ENCODE measurements at regions not wholly inside any gene's neighbourhood (a gene's known extent, or its start where the extent isn't known, plus 50 kb on each side); places are given as distances from the start of the nearest gene placed in this dataset.

DNA sequence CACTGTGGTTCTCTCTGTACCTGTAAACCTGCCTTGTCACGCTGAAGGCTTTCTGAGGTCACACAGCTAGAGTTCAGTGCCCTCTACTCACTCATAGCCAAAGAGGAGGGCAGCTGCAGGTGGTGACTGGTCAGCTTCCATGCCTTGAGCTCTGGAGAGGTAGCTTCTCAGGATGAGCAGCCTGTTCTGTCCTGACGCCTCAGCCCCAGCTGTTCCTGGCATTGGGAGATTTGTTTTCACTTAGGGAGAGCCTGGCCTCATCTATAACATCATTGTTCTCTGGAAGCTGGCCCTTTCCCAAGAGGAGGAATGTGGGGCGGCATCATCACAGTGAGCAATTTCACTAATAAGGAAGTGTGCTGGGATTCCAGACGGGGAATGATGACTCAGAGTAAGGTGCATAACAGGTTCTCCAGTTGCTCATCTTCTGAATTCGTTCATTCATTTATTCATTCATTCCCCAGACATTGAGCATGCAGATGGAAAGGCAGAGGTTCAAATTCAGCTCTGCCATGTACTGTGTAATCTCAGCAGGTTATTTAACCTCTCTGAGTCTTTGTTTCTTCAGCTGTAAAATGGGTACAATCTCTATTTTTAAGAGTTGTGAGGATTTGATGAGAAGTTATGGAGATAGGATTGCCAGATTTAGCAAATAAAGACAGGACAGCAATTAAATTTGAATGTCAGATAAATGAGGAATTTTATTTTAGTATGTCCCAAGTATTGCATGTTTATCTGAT lies 255.8 kb upstream of the CRY1 start:
- no peak for DNase-seq (ENCODE audit: low read depth)

DNA sequence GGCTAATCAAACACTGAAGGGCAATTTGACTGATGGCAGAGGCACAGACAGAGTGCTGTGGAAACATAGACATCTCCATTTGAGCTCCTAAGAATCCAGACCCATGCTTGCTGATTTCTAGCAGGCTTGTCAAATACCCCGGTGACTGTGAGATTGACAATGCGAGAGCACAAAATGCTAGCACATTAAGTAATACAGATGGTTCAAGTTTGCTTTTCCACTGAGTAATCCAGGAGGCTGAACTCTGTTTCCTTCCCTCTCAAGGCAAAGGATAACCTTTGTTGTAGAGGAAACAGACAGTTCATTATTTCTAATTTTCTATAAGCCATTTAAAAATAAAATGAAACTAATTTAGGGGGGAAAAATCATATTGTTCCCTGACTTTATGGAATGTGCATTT lies 256.5 kb upstream of the CRY1 start:
- no peak for DNase-seq (ENCODE audit: low read depth)

DNA sequence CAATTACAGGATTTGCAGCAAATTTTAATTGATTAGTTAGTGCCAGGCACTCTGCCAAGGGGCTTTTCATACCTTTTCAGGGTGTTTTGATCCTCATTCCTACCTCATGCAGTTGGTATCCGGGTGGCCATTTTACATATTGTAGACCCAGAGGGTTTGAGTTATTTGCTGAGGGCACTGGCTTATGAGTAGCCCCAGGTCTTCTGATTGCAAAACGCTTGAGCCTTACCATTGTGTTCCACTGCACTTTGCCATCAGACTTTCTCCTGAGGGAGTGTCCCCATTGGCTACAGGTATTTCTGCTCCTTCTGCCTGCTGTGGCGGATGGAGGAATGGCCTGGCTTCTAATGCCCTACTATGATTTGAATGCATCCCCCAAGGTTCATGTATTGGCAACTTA lies 257.8 kb upstream of the CRY1 start:
- no peak for DNase-seq (ENCODE audit: low read depth)

DNA sequence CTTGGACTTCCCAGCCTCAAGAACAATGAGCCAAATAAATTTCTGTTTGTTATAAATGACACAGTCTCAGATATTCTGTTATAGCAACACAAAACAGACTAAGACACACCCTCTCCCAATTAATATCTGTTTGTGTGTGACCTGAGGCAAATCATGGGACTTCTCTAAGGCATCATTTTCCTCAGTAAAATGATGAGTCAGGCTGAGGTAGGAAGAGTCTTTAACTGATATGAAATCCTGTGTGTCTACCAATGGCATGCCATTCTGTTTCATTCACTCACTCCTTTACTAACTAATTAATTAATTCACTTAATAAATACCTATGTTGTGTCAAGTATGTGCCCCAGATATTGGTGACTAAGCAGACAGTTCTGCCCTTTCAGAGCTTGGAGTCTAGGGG lies 258.4 kb upstream of the CRY1 start:
- no peak for DNase-seq (ENCODE audit: low read depth)

DNA sequence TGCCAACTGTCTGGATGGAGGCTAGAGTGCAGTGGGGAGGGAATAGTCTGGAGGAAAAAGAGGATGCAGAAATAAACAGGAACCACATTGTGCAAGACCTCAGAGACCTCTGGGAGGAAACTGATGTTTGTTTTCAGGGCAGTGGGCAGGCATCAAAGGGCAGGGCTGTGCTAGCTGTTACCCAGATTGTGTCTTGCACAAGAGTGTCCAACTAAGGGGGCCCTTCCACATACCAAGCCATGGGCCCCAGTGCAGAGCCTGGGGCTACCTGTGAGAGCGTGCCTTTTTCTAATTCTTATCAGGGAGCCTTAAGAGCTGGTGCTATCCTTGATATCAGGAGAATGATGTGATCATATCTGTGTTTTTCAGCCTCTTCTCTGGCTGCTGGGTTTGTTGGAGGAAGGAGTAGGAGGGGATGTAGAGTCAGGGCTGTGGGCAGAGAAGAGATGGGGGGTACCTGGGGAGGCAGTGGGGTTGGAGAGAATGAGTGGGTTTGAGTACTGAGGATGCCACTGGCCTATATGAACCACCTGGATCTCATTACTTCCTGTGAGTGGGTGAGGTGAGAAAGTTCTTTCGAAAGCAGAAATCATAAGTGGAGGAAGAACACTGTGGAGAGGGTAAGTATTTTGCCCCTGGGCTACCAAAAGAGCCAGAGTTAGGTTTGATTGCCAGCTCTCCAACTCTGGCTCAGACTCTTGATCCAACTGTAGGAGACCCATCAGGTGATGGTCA lies 259.2 kb upstream of the CRY1 start:
- no peak for DNase-seq (ENCODE audit: low read depth)

DNA sequence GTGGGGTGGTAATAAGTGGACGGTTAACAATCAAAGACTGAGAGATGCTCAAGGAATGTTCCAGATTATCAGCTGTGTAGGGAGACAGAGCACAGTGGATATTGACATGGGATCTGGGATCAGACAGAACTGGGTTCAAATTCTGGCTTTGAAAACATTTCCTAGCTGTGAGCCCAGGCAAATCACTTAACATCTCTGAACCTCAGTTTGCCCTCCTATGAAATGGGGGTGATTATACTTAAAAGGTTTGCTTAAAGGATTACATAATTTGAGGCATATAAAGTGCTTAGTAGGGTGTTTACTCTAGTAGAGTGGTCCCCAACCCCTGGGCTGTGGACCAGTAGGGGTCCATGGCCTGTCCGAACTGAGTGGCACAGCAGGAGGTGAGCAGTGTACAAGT lies 260.0 kb upstream of the CRY1 start:
- no peak for DNase-seq (ENCODE audit: low read depth)

DNA sequence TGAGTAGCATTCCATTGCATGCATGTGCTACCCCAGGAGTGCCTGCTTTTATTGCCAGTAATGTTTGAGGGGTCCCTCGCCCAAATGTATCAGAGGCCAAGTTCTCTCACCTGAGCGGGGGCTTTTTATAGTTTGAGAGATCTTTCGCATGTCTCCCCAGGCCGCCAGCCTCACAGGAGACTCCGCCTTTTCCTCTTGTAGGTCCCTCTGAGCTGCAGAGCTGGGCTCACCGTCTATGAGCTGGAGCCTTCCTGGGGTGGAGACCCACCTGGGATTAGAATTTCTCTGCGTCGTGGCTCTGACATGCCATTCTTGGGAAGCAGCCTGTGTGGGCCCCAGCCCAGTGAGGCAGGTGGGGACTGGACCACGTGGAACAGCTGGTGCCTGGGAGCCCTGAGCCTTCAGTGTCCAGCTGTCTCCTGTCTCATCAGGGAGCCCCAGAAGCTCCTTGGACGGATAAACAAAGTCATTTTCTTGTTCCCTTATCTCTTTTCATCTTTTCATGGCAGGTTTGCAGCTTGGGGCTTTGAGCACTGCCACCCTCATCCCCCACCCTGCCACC lies 261.7 kb upstream of the CRY1 start:
- DNase-seq (ENCODE audit: low read depth): no peak

DNA sequence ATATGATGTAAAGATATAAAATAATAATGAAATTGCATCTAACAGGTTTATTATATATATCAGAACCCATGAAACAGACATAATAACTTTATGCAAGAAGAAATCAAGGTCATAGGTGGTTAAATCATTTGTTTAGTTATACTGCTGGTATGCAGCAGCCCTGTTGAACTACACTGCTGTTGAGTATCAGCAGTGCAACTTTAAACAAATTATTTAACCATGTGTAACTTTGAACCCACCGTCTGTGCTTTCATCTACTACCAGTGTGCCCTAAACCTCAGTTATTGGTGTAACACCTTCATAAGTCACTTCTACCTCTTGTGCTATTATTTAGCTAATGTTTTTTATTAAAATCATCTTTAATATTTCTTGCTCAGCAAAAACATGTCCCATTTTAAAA lies 262.3 kb upstream of the CRY1 start:
- no peak for DNase-seq (ENCODE audit: low read depth)

DNA sequence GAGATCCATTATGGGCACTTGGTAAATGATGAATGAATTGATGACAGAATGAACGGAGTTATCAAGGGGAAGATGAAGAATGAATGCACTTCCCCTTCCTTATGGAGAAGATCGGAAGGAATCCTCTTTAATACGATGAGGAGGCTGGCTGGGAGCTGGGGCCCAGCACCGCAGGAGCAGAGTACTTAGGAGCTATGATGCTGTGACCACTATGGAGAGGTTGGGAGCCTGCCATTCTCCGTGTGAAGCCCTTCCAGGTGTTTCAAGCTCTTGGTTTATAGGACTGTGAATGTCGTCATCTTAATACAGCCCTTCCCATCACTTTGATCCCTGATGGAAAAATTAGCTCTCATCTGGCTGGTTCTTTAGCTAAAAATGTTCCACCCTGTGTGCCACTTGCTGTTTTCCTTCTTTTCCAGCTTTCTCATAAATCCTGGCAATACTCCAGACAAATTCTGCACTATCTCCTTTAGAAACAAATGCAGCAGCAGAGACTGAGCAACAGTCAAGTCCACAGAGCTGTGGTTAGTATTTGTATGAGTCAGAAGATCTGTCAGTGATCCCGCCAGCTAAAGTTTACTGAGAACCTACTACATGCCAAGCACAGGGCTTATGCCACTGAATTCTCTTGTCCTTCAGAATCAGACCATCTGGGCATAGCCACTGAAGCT lies 263.1 kb upstream of the CRY1 start:
- no peak for DNase-seq (ENCODE audit: low read depth)

DNA sequence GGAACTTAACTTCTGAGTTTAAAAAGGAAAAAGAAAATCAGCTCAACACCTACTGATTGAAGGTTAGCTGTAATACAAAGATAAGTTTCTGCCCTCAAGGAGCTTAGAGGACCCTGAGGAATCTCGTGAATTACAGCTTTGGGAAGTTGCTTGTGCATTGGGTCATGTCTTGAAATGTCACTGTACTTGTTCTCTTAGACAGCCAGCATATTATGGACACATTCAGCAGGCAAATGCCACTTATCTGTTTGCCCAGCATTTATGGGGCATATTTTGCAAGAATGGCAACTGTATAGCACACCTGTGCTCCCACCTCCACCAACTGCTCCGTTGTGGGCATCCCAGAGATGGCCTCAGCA lies 263.6 kb upstream of the CRY1 start:
- no peak for DNase-seq (ENCODE audit: low read depth)

DNA sequence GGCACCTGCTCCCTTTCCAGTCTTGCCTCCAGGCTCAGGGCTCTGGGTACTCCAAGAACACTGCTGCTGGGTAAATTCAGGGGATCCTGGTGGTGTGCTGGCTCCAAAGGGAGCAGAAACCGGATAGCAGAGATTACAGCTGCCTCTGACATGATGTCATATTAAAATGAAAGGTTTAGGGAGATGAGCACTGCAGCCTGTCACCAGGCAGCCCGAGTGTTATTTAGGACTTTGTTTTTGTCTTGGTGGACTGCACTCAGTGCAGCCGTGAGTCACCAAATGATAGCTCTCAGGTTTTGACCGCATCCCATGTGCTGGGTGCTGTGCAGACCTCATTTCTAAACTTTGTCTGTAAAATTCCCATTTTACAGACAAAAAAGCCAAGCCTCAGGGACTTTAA lies 266.0 kb upstream of the CRY1 start:
- DNase-seq (ENCODE audit: low read depth): no peak

DNA sequence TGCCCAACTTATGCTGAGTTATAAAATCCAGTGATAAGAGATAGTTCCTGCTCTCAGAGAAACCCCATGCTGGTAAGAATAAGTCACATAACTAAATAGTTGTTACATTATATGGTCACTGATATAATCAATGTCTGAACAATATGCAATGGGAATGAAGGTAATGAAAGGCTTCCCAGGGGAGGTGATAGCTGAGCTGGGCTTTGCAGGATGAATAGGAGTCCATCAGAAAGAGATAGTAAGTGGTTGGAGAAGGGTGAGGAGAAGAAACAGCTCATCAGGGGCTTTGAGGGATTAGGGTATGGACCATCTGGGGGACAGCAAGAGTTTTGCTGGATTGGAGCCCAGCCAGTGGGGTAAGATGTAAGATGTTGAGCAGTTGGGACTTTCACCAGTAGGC lies 266.7 kb upstream of the CRY1 start:
- DNase-seq (ENCODE audit: low read depth): no peak

DNA sequence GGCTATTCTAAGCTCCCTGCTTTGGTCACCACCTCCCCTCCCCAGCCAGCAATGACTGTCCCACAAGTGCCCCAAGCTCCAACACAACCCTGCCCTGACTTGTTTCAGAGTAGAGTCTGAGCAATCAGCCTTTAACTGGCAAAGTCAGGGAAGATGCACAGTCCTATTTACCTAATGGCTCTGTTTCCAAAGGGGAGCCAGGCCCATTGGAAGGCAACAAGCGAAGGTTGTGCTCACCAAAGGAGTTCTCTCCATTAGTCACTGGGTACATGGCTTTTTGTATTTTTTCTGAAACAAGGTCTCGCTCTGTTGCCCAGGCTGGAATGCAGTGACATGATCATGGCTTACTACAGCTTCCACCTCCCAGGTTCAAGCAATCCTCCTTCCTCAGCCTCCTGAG lies 267.1 kb upstream of the CRY1 start:
- no peak for DNase-seq (ENCODE audit: low read depth)

DNA sequence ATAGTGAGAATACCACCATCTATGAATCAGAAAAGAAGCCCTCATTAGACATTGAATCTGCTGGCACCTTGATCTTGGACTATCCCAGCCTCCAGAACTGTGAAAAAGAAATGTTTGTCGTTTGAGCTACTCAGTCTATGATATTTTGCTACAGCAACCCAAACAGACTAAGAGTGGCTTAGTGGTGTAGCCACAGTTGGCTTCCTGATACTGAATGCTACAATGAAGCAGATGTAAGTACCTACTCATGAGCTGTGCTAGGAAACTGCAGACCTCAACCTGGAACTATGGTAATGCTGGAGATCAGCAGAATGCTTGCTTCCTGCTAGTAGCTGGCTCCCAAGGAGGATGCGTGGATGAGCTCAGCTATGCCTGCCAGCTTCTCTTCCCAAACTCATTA lies 268.6 kb upstream of the CRY1 start:
- no peak for DNase-seq (ENCODE audit: low read depth)

DNA sequence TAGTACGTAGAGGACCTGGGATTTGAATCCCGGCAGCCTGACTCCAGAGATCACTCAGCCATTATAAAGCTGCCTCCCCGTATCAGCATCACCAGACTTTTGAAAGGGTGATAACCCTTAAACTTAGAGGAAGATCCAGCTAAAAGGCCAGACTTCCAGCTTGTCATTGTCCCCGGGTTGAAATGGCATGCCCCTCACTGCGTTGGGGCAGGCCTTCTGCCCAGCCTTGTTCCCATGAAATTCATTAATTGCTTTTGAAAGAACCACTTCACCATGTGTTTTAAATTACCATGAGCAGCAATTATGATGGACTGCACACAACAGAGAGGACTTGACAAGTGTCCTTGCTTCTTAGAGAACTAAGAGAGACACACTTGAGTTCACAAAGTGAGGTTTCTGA lies 269.6 kb upstream of the CRY1 start:
- DNase-seq (ENCODE audit: low read depth): no peak

DNA sequence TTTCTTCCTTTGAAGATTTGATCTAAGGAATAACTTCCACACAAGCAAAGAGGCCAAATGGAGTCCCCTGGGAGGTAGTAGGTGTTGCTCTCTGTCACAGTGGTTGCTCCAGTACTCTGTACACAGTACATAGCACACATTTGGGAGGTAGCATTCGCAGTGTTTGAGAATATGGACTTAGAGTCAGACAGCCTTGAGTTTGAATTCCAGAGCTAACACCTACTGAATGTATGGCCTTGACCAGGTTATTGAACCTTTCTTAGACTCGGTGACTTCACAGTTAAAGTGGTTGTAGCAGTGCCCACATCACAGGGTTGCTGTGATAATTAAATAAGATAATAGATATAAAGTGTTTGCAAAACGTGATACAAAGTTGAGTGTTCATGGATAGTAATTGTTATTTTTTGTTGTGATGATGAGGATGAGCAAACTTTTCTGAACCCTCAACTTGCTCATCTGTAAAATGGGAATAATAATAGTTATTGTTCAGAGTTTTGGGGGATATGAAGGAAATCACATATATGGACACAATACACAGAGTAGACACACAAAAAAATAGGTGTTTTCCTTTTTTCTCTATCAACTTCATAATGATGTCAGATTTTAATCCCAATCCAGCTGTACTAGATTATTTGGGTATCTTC lies 271.6 kb upstream of the CRY1 start:
- no peak for DNase-seq (ENCODE audit: low read depth)

DNA sequence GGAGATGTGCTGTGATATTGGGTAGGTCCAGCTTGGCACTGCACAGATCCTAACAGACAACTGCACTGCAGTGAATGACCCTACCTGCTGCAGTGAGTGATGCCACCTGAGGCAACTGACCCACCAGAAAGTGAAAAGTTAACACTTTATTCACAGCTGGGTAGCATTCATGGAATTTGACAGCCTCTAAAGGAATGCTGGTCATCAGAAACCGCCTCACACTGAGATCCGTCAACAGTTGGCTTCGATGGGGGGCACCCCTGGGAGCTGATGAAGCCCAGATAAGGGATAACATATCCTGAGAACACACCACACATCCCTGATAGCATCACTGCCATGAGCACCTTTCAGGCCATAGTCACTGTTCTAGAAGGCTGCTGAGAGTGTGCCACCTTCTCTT lies 272.4 kb upstream of the CRY1 start:
- no peak for DNase-seq (ENCODE audit: low read depth)

DNA sequence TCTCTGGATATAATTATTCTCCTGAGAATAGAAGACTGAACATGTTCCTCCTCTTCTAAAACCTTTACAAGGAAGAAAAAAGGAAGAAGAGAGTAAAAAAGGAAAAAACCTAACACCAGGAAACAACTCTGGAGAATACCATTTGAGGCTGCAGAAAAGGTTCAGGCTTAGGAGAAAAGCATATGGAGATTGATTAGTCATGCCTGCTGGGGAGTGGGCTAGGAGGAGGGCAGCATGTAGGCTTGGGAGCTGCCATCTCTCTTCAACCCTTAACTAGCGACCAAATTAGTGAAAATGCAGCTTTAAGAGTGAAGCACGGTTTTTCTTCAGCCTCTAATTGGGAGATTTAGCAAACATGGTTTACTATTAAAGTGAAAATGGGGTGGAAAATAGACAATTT lies 273.0 kb upstream of the CRY1 start:
- no peak for DNase-seq (ENCODE audit: low read depth)

DNA sequence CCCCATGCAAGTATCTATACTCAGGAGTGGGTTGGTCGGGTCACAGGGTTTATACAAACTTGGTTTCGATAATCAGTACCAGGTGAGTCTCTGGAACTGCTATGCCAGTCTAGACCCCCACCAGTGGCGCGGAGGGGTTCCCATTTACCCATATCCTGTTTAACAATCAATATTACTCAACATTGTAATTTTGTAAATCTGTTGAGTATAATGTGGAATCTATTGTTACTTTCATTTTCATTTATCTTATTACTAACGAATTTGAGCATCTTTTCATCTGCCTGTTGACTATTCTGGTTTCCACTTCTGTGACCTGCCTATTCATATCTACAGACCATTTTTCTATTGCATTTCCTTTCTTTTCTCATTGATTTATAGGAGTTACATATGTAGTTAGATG lies 275.2 kb upstream of the CRY1 start:
- no peak for DNase-seq (ENCODE audit: low read depth)

DNA sequence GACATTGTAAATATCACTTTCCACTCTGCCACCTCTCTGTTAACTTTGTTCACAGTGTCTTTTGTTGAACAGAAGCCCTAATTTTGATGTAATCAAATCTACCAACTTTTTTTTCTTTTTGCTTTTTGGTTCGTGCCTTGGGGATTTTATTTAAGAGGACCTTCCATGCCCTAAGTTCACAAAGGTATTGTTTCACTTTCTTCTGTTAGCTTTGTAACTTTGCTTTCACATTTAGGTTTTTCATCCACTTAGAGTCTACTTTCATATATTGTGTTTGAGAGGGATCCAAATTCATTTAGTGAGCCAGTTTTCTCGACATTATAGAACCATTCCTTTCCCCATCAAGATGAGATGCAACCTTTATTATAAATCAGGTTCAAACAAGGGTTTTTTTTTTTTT lies 275.7 kb upstream of the CRY1 start:
- no peak for DNase-seq (ENCODE audit: low read depth)

DNA sequence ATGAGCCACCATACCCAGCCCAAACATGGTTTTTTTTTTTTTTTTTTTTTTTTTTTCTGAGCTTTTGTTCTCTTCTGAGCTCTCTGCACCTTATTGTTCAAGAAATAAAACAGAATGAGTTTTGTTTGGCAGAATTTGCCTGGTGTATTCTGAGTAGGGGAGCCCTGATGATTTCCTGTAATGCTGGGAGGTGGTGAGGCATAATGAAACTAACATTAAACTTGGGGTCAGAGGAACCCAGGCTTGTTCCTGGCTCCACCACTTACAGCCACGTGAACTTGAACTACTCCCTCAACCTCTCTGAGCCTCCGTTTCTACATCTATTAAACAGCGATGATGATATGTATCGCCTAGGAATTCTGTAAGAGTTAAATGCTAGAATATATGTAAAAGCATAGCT lies 276.3 kb upstream of the CRY1 start:
- no peak for DNase-seq (ENCODE audit: low read depth)

DNA sequence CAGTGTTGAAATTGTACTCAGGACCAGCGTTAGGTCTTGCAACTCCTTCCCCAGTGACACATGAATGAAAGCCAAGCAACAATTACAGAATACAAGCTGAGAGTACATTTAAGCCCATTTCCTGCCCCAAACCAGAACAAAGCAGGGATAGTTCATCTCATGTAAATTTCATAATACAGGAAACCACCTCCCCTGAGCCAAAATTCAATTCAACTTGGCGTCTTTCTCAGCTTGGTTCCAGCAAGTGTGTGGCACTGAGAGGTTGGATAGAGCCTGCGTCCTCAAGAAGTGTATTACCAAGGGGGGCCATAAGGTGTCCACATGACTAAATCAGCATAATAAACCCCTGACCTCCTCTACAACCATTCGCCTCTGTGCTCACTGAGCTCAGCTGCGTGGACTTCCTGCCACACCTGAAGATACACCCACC lies 278.9 kb upstream of the CRY1 start:
- no peak for DNase-seq (ENCODE audit: low read depth)

All from stimulated activated CD8-positive, alpha-beta memory T cell treated with anti-CD3 and anti-CD28 coated beads, Interleukin-15, amount 100 ng/mL, for 24 hours (primary cell).